ENCODE measurements at regions not wholly inside any gene's neighbourhood (a gene's known extent, or its start where the extent isn't known, plus 50 kb on each side); places are given as distances from the start of the nearest gene placed in this dataset.
A peak's percentile ranks its signal among the peaks of the same experiment; 100 is the strongest.

DNA sequence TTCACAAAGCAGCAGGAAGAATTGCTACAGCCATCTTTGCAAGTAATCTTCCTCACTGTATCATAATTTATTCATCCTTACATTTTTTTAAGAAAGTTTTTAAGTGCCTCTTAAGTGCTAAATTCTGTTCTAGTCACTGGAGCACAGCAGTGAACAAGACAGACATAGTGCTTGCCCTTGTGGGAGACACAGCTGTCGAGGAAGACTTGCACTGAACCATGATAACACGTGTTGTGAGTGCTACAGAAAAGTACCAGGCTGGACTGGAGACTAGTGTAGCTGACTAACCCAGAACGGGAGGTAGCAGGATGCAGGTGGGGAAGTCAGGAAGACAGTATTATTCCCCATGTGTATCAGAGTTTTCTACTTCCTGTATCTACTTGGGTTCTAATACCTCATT lies 300.6 kb downstream of the TBL1XR1 start:
- DNase-seq (no peak), ATAC-seq (no peak)
- peaks cover 2% of the 10 kb centered on the region for H3K36me3 Mint-ChIP-seq (ENCODE audit: low read depth)
- no peak overlapping the region for H3K4me3 Mint-ChIP-seq
- no peak overlapping the region for H3K27ac Mint-ChIP-seq
- H3K9me3 ChIP-seq (ENCODE audit: control insufficient read depth, low read length, poor library complexity, severe bottlenecking): no peaks in the 10 kb centered on the region
- H3K27me3 Mint-ChIP-seq: peaks cover 40% of the 10 kb centered on the region
- no peaks in the 10 kb centered on the region for H3K4me1 Mint-ChIP-seq

DNA sequence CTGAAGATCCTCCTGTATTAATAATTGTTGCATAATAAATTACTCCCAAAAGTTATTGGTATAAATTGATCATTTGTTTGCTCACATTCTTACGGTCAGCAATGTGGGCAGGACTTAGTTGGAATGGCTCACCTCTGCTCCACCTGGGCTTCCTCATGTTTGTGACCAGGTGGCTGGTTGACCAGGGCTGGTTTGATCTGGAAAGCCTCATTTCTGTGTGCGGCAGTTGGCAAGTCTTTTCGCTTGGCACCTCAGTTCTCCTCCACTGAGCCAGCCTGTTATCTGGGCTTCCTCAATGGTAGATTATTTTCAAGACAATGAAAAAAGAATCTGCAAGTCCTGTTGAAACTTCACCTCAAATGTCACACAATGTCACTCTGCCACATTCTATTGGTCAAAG lies 301.1 kb downstream of the TBL1XR1 start:
- H3K4me3 Mint-ChIP-seq: no peak overlapping the region
- no peak overlapping the region for H3K27ac Mint-ChIP-seq
- no peaks in the 10 kb centered on the region for H3K4me1 Mint-ChIP-seq
- no peak for ATAC-seq
- H3K36me3 Mint-ChIP-seq (ENCODE audit: low read depth): peaks cover 2% of the 10 kb centered on the region
- no peaks in the 10 kb centered on the region for H3K9me3 ChIP-seq (ENCODE audit: control insufficient read depth, low read length, poor library complexity, severe bottlenecking)
- peaks cover 40% of the 10 kb centered on the region for H3K27me3 Mint-ChIP-seq
- no peak for DNase-seq

GRCh38 chr3:176879710-176880109 lies 317.6 kb downstream of the TBL1XR1 start:
- Mint-ChIP-seq H3K4me3 (no peak overlapping the region), H3K4me1 (no peaks in the 10 kb centered on the region), H3K27me3 (peaks cover 5% of the 10 kb centered on the region), H3K27ac (no peak overlapping the region), H3K36me3 (ENCODE audit: low read depth) (peaks cover 2% of the 10 kb centered on the region)
- ATAC-seq (no peak), DNase-seq (no peak)
- no peaks in the 10 kb centered on the region for H3K9me3 ChIP-seq (ENCODE audit: control insufficient read depth, low read length, poor library complexity, severe bottlenecking)

- no peak overlapping the region for H3K4me3 Mint-ChIP-seq
- H3K27me3 Mint-ChIP-seq: peaks cover 9% of the 10 kb centered on the region
- no peaks in the 10 kb centered on the region for H3K9me3 ChIP-seq (ENCODE audit: control insufficient read depth, low read length, poor library complexity, severe bottlenecking)
- DNase-seq: no peak
- no peak for ATAC-seq
- peak overlapping the region; percentile 16 for H3K27ac Mint-ChIP-seq
- no peaks in the 10 kb centered on the region for H3K36me3 Mint-ChIP-seq (ENCODE audit: low read depth)
- peaks cover 5% of the 10 kb centered on the region for H3K4me1 Mint-ChIP-seq
Measured at GRCh38 chr3:176873261-176873660, 324.0 kb downstream of the TBL1XR1 start.

- Mint-ChIP-seq H3K36me3 (ENCODE audit: low read depth) (no peaks in the 10 kb centered on the region), H3K4me1 (peaks cover 5% of the 10 kb centered on the region), H3K27ac (peak overlapping the region; percentile 16), H3K27me3 (peaks cover 10% of the 10 kb centered on the region), H3K4me3 (no peak overlapping the region)
- no peaks in the 10 kb centered on the region for H3K9me3 ChIP-seq (ENCODE audit: control insufficient read depth, low read length, poor library complexity, severe bottlenecking)
- peak in 2 of 3 donors; percentile 14 to 37 for DNase-seq
- peak; percentile 86 for ATAC-seq
Measured at GRCh38 chr3:176872771-176873209, 324.5 kb downstream of the TBL1XR1 start.

GRCh38 chr3:176870451-176870850 lies 326.8 kb downstream of the TBL1XR1 start:
- peaks cover 6% of the 10 kb centered on the region for H3K27me3 Mint-ChIP-seq
- H3K9me3 ChIP-seq (ENCODE audit: control insufficient read depth, low read length, poor library complexity, severe bottlenecking): no peaks in the 10 kb centered on the region
- peaks cover 5% of the 10 kb centered on the region for H3K4me1 Mint-ChIP-seq
- no peaks in the 10 kb centered on the region for H3K36me3 Mint-ChIP-seq (ENCODE audit: low read depth)
- ATAC-seq (no peak), DNase-seq (no peak)
- H3K27ac Mint-ChIP-seq: no peak overlapping the region
- H3K4me3 Mint-ChIP-seq: no peak overlapping the region

GRCh38 chr3:176867681-176868663 lies 329.3 kb downstream of the TBL1XR1 start:
- Mint-ChIP-seq H3K27me3 (peaks cover 6% of the 10 kb centered on the region), H3K4me3 (no peak overlapping the region), H3K4me1 (peaks cover 4% of the 10 kb centered on the region), H3K36me3 (ENCODE audit: low read depth) (no peaks in the 10 kb centered on the region), H3K27ac (no peak overlapping the region)
- ATAC-seq: no peak
- DNase-seq: no peak
- no peaks in the 10 kb centered on the region for H3K9me3 ChIP-seq (ENCODE audit: control insufficient read depth, low read length, poor library complexity, severe bottlenecking)

DNA sequence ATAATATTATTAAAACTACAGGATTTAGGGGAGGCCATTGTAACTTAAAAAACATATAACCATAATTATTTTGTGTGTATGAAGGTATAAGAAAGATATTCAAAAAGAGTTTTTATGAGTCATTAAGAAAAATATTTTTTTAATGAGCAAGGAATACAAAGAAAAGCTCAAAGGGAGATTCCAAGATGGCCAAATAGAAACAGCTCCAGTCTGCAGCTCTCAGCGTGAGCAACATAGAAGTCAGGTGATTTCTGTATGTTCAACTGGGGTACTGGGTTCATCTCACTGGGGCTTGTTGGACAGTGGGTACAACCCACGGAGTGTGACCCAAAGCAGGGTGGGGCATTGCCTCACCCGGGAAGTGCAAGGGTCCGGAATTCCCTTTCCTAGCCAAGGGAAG lies 336.1 kb downstream of the TBL1XR1 start:
- no peak for ATAC-seq
- no peak overlapping the region for H3K27ac Mint-ChIP-seq
- no peaks in the 10 kb centered on the region for H3K4me1 Mint-ChIP-seq
- no peak for DNase-seq
- H3K27me3 Mint-ChIP-seq: peaks cover 10% of the 10 kb centered on the region
- no peak overlapping the region for H3K4me3 Mint-ChIP-seq
- H3K36me3 Mint-ChIP-seq (ENCODE audit: low read depth): no peaks in the 10 kb centered on the region
- no peaks in the 10 kb centered on the region for H3K9me3 ChIP-seq (ENCODE audit: control insufficient read depth, low read length, poor library complexity, severe bottlenecking)

DNA sequence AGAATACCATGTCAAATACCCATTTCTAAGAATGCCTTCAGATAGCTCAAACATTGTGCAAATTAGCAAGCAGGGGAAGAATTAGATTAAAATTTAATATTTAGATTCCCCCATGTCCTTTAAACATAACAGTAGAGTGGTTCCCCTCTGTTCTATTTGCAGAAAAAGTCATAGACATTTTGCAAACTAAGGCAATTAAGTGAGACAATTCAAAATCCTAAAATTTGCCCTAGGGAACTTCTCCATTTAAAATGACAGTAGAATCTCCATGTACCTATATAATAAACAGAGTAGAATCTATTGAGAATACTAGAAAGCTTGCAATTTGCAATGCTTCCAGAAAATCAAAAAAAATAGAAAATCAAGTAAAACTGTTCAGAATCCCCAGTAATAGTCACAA lies 340.6 kb downstream of the TBL1XR1 start:
- Mint-ChIP-seq H3K27me3 (peaks cover 16% of the 10 kb centered on the region), H3K4me1 (no peaks in the 10 kb centered on the region), H3K27ac (no peak overlapping the region), H3K36me3 (ENCODE audit: low read depth) (no peaks in the 10 kb centered on the region), H3K4me3 (no peak overlapping the region)
- H3K9me3 ChIP-seq (ENCODE audit: control insufficient read depth, low read length, poor library complexity, severe bottlenecking): no peaks in the 10 kb centered on the region
- DNase-seq (no peak), ATAC-seq (no peak)

- Mint-ChIP-seq H3K27ac (no peak overlapping the region), H3K27me3 (peaks cover 16% of the 10 kb centered on the region), H3K4me1 (no peaks in the 10 kb centered on the region), H3K36me3 (ENCODE audit: low read depth) (no peaks in the 10 kb centered on the region), H3K4me3 (no peak overlapping the region)
- no peak for ATAC-seq
- DNase-seq: no peak
- H3K9me3 ChIP-seq (ENCODE audit: control insufficient read depth, low read length, poor library complexity, severe bottlenecking): no peaks in the 10 kb centered on the region
Measured at GRCh38 chr3:176855901-176856486, 341.3 kb downstream of the TBL1XR1 start.

- Mint-ChIP-seq H3K27ac (no peak overlapping the region), H3K4me1 (no peaks in the 10 kb centered on the region), H3K27me3 (peaks cover 12% of the 10 kb centered on the region), H3K4me3 (no peak overlapping the region), H3K36me3 (ENCODE audit: low read depth) (no peaks in the 10 kb centered on the region)
- H3K9me3 ChIP-seq (ENCODE audit: control insufficient read depth, low read length, poor library complexity, severe bottlenecking): no peaks in the 10 kb centered on the region
- no peak for ATAC-seq
- no peak for DNase-seq
Measured at GRCh38 chr3:176855213-176855612, 342.1 kb downstream of the TBL1XR1 start.

- Mint-ChIP-seq H3K4me3 (no peak overlapping the region), H3K27me3 (peaks cover 2% of the 10 kb centered on the region), H3K27ac (no peak overlapping the region), H3K36me3 (ENCODE audit: low read depth) (no peaks in the 10 kb centered on the region), H3K4me1 (no peaks in the 10 kb centered on the region)
- H3K9me3 ChIP-seq (ENCODE audit: control insufficient read depth, low read length, poor library complexity, severe bottlenecking): no peaks in the 10 kb centered on the region
- DNase-seq (no peak), ATAC-seq (no peak)
Measured at GRCh38 chr3:176850498-176850897, 346.8 kb downstream of the TBL1XR1 start.

- H3K4me3 Mint-ChIP-seq: no peak overlapping the region
- no peak for ATAC-seq
Measured at GRCh38 chr3:176848431-176849214, 348.7 kb downstream of the TBL1XR1 start.

More at GRCh38 chr3:176848431-176849214, 348.7 kb downstream of the TBL1XR1 start:
- DNase-seq: no peak
- no peak overlapping the region for H3K27ac Mint-ChIP-seq
- H3K4me1 Mint-ChIP-seq: no peaks in the 10 kb centered on the region
- H3K36me3 Mint-ChIP-seq (ENCODE audit: low read depth): no peaks in the 10 kb centered on the region
- H3K27me3 Mint-ChIP-seq: no peaks in the 10 kb centered on the region
- no peaks in the 10 kb centered on the region for H3K9me3 ChIP-seq (ENCODE audit: control insufficient read depth, low read length, poor library complexity, severe bottlenecking)

All from T-helper 17 cell (primary cell).